ENCODE measurements at regions not wholly inside any gene's neighbourhood (a gene's known extent, or its start where the extent isn't known, plus 50 kb on each side); places are given as distances from the start of the nearest gene placed in this dataset.

- CTCF ChIA-PET = no interaction called here
- TF ChIP-seq CTCF (IDR thresholded peaks at IDR 0.05) = no peak
- no peak for ATAC-seq (ENCODE audit: poor library complexity)
- H3K27ac Mint-ChIP-seq = no peak overlapping the region
- POLR2A ChIA-PET = no interaction called here
- no peak overlapping the region for H3K4me3 ChIP-seq (ENCODE audit: low read length)
- no peaks in the 10 kb centered on the region for H3K27me3 ChIP-seq (ENCODE audit: control insufficient read depth in 1 of 2, insufficient read depth in 2 of 2, low read length in 2 of 2)
- no peaks in the 10 kb centered on the region for H3K9me3 Mint-ChIP-seq
- no peaks in the 10 kb centered on the region for H3K4me1 Mint-ChIP-seq (ENCODE audit: low read depth)
- no peaks in the 10 kb centered on the region for H3K9me3 ChIP-seq (ENCODE audit: control insufficient read depth in 1 of 2, insufficient read depth in 1 of 2, low read length in 2 of 2)
- intact Hi-C loops (cut with DNase I, micrococcal nuclease) = no loop called here
- no peak for DNase-seq
- H3K27ac ChIP-seq (ENCODE audit: low read depth in 1 of 2, low read length in 2 of 2) = no peak overlapping the region
- H3K36me3 ChIP-seq (ENCODE audit: insufficient read depth, low read length) = no peaks in the 10 kb centered on the region
- no peaks in the 10 kb centered on the region for H3K4me1 ChIP-seq (ENCODE audit: insufficient read depth, low read length)
- H3K27me3 Mint-ChIP-seq = no peaks in the 10 kb centered on the region
- H3K36me3 Mint-ChIP-seq (ENCODE audit: low read depth) = no peaks in the 10 kb centered on the region
- no peak overlapping the region for H3K4me3 Mint-ChIP-seq
These were observed 447.6 kb upstream of the SEL1L start for GRCh38 chr14:81981307-81981675.

GRCh38 chr14:81982046-81982445, 448.4 kb upstream of the SEL1L start:
- intact Hi-C loops (cut with DNase I, micrococcal nuclease) = no loop called here
- CTCF ChIA-PET = no interaction called here
- Mint-ChIP-seq H3K27me3 (no peaks in the 10 kb centered on the region), H3K27ac (no peak overlapping the region), H3K4me1 (ENCODE audit: low read depth) (no peaks in the 10 kb centered on the region), H3K36me3 (ENCODE audit: low read depth) (no peaks in the 10 kb centered on the region), H3K4me3 (no peak overlapping the region), H3K9me3 (no peaks in the 10 kb centered on the region)
- Histone ChIP-seq H3K4me1 (ENCODE audit: insufficient read depth, low read length) (no peaks in the 10 kb centered on the region), H3K4me3 (ENCODE audit: low read length) (no peak overlapping the region), H3K27me3 (ENCODE audit: control insufficient read depth in 1 of 2, insufficient read depth in 2 of 2, low read length in 2 of 2) (no peaks in the 10 kb centered on the region), H3K27ac (ENCODE audit: low read depth in 1 of 2, low read length in 2 of 2) (no peak overlapping the region), H3K36me3 (ENCODE audit: insufficient read depth, low read length) (no peaks in the 10 kb centered on the region), H3K9me3 (ENCODE audit: control insufficient read depth in 1 of 2, insufficient read depth in 1 of 2, low read length in 2 of 2) (no peaks in the 10 kb centered on the region)
- POLR2A ChIA-PET = no interaction called here
- no peak for TF ChIP-seq CTCF (IDR thresholded peaks at IDR 0.05)
- DNase-seq = no peak
- ATAC-seq (ENCODE audit: poor library complexity) = no peak

- Histone ChIP-seq H3K4me3 (ENCODE audit: low read length) (no peak overlapping the region), H3K36me3 (ENCODE audit: insufficient read depth, low read length) (no peaks in the 10 kb centered on the region), H3K9me3 (ENCODE audit: control insufficient read depth in 1 of 2, insufficient read depth in 1 of 2, low read length in 2 of 2) (no peaks in the 10 kb centered on the region), H3K27me3 (ENCODE audit: control insufficient read depth in 1 of 2, insufficient read depth in 2 of 2, low read length in 2 of 2) (no peaks in the 10 kb centered on the region), H3K4me1 (ENCODE audit: insufficient read depth, low read length) (no peaks in the 10 kb centered on the region), H3K27ac (ENCODE audit: low read depth in 1 of 2, low read length in 2 of 2) (no peak overlapping the region)
- no peak for TF ChIP-seq CTCF (IDR thresholded peaks at IDR 0.05)
- intact Hi-C loops (cut with DNase I, micrococcal nuclease) = no loop called here
- no peak for ATAC-seq (ENCODE audit: poor library complexity)
- Mint-ChIP-seq H3K9me3 (no peaks in the 10 kb centered on the region), H3K4me3 (no peak overlapping the region), H3K4me1 (ENCODE audit: low read depth) (no peaks in the 10 kb centered on the region), H3K27ac (no peak overlapping the region), H3K36me3 (ENCODE audit: low read depth) (no peaks in the 10 kb centered on the region), H3K27me3 (no peaks in the 10 kb centered on the region)
- no peak for DNase-seq
- POLR2A ChIA-PET = no interaction called here
- CTCF ChIA-PET = no interaction called here
These were observed 452.4 kb upstream of the SEL1L start for GRCh38 chr14:81986005-81986404.

Data from CD4-positive, alpha-beta T cell (primary cell).